NCI-H82 treated with DMSO at 0.1 percent for 48 hours (cell line): ENCODE measurements at regions not wholly inside any gene's neighbourhood (a gene's known extent, or its start where the extent isn't known, plus 50 kb on each side); places are given as distances from the start of the nearest gene placed in this dataset.
A peak's percentile ranks its signal among the peaks of the same experiment; 100 is the strongest.

ENCODE experiments used
- DNase-seq: peaks from one replicate; lab custom pipeline; 2025; ENCODE audit not compliant: unreplicated experiment; lab: John Stamatoyannopoulos, UW

DNA sequence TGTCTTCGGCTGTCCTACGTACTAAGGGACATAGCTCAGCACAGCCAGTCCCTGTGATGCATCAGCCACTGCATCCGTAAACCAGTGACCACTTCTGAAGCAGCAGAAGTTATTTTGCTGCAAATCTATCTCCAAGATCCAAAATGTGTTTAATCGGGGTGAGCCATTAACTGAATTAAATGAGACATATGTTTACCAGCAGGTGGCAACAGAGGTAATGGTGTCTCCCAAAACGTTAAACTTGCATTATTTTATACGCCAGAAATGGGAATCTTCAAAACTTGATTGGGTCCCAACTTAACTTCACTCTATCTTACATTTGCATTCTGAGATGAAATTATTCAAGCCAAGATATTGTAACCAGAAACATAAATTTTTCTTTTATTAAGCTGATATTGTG, 75.3 kb upstream of the BOC start:
- DNase-seq = no peak

DNA sequence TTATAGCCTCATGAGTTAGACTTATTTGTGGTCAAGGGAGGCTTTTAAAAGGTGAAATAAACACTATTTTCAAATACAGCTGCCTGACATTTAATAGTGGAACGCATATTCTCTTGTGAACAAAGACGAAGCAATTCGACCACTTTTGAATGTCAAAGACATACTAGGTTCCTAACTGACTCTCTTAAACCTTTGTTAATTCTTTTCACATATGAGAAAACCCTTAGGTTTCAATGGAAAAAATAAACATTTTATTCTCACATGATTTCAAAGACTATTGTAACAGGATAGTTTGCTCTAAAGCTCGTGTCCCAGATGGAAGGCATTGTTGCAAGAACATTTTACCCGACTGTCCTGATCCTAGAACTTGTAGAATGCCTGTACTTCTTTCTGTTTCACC, 74.8 kb upstream of the BOC start:
- DNase-seq = no peak

DNA sequence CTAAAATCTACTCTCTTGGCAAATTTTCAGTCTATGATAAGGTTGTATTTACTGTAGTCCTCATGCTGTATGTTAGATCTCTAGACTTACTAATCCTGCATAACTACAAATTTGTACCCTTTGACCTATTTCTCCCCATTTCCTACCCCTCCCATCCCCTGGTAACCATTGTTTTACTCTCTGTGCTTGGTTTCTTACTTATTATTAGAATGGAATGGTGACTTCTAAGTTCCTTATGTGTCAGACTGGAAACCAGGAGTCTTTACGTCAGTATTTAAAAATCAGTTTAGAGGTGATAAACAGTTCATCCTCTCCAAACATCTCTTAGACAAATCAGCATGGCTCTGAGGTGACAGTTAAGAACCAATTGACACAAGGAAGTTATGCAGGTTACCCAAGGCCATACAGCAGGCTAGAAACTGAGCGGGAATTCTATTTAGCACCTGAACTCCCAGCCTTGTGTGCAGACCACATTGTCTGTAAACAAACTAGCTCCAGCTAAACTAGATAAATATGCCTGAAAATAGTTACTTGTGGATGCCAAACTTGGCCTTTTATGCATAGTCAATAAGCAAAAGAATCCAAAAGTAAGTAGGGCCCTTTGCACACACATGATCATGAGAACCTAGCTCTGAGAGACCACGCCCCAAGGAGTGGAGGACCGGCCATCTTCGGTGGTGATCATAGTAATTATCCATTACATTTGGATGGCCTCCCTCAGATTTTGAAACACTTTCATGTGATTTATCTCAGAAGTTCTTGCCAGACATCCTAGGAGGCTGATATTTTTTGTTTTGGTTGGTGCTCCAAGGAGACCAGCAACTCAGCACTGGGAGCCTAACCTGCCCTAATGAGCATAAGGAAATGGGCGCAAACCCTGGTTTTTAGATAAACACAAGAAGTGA, 72.3 kb upstream of the BOC start:
- DNase-seq = no peak

DNA sequence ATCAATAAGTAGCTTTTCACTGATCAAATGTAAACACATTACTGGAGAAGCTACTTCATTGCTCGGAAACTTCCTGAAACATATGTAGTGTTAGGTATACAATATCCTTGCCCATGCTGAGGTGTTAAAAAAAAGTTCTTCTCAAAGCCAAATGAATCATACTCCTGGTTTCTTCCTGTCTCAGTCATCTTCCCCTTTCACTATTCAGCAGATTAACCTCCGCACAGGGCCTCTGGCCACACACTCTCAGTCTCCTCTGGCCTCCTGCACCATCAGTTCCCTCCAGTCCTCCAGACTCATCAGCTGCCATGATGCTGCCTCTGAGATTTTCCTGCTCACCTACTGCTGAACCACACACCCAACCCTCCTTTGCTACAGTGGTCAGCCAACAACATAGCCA, 70.5 kb upstream of the BOC start:
- no peak for DNase-seq

DNA sequence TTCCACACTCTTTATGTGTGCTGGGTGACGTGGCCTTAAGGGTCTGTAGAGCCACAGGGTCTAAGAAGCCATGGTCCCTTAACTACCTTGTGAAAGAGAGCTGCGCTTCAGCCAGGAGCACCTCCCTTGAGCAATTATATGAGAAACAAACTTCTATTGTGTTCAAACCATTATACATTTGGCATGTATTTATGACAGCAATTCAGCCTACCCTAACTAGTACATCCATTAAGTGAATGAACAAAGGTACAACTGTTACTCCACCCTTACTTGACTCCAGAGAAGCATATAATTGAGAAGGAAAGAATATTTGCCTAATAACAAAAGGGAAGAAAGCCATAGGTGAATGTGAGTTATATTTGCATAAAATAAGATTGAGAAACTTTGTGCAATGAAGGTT, 69.8 kb upstream of the BOC start:
- DNase-seq = no peak

GRCh38 chr3:113142476-113142875, 68.9 kb upstream of the BOC start:
- no peak for DNase-seq

GRCh38 chr3:113143353-113143752, 68.0 kb upstream of the BOC start:
- no peak for DNase-seq

- DNase-seq = no peak
These were observed 63.6 kb upstream of the BOC start for GRCh38 chr3:113147681-113148261.

DNA sequence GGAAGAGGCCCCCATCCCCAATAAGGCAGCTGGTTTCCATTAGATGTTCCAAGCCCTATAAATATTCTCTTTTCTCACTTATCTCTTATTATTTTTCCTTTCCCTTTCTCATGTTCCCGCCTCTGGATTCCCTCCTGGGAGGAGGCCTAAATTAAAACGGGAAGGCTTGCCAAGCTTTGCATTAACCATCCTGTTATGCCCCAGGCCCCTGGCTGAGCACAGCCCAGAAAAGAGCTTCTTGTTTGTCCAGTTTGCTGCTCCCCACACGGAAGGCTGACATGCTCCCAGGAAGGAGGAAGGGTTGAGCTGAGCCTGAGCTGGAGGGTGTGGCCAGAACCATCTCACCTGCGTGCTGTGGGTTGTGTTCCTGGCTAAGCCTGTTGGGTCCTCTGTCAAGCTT, 63.1 kb upstream of the BOC start:
- no peak for DNase-seq

GRCh38 chr3:113150250-113150649, 61.1 kb upstream of the BOC start:
- DNase-seq = no peak

DNA sequence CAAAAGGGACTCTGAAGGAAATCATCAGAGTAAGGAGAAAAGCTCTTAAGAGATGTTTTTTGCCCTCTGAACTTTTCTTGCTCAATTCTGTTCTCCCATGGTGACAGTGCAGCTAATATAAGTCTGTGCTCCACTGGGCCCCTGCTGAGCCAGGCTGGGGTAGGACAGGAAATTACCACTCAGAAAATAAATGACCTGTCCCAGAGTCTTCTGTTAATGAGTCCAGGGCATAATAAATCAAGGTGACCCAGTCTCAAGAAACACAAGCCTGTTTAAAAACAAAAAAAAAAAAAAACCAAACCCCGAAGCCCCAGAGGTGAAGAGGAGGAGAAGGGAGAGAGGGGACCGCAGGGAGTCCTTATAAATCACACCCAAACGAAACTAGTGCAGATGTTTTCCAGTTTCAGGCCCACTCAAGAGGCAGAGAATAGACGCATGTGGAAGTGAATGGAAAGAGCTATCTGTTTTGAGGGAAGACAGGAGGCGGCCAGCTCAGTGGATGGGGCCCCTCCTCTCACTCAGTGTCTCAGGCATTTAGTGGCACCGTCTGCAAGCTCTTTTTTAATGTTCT, 59.8 kb upstream of the BOC start:
- DNase-seq = no peak

- no peak for DNase-seq
These were observed 58.5 kb upstream of the BOC start for GRCh38 chr3:113152849-113153248.

GRCh38 chr3:113153499-113154107, 57.8 kb upstream of the BOC start:
- no peak for DNase-seq

- no peak for DNase-seq
These were observed 54.5 kb upstream of the BOC start for GRCh38 chr3:113156816-113157333.

- DNase-seq = peak; percentile 40
These were observed 53.8 kb upstream of the BOC start for GRCh38 chr3:113157408-113158030.

DNA sequence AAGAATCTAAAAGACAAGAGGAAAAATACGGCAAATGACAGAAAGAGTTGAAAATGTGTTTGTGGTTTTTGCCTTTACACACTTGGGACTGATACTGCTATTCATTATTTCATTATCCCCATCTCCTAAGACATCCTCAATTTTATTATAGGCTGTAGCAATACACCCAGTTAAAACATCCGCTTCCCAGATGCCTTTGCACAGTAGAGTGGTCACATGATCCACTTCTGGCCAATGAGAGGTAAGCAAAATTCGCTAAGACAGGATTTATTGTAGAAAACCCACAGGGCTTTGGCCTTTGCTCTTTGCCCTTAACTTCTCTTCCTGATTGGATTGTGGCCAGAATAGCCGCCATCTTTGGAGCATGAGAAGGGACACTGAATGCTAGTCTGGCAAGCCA, 53.2 kb upstream of the BOC start:
- no peak for DNase-seq
